ENCODE measurements at regions not wholly inside any gene's neighbourhood (a gene's known extent, or its start where the extent isn't known, plus 50 kb on each side); places are given as distances from the start of the nearest gene placed in this dataset.
"Not testable (repeated sequence)": the region's sequence is repeated elsewhere in the genome, so short reads cannot be mapped to it uniquely, and the experiment has no call there.

DNA sequence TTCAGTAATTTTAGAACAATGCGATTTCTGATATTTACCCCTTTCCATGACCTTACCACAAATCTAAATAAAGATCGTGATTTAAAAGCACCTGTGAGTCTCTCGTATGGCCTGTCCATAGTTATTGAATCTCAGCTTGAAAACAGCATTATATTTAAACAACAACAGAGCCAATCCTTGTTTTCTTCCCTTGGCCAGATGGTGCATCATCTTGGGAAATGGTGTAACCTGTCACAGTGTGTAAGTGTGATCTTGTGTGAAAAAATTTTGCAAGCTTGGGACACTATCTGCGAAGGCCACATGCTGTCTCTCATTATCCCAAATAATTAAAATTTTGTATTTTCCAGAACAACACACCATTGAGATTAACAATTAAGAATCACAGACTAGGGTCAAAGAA, 262.7 kb upstream of the SPHKAP start:
- no peak for DNase-seq (ENCODE audit: extremely low read depth, low read depth)

DNA sequence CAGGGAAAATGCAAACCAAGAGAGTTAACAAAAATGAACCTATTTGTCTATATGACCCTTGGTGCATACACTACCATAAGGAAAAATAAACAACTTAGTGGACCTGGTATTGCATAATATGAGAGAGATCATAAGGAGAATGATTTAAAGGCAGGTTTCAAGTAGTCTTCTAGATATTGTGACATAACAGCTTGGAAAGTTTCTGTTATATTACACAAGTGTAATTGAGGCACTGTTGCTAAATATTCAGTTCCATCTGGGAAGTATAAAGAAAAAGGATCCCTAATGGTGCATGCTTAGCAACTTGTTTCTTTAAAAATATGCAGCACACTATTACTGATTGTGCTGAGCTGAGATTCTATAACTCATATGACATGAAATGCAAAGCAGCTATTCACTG, 252.2 kb upstream of the SPHKAP start:
- no peak for DNase-seq (ENCODE audit: extremely low read depth, low read depth)

DNA sequence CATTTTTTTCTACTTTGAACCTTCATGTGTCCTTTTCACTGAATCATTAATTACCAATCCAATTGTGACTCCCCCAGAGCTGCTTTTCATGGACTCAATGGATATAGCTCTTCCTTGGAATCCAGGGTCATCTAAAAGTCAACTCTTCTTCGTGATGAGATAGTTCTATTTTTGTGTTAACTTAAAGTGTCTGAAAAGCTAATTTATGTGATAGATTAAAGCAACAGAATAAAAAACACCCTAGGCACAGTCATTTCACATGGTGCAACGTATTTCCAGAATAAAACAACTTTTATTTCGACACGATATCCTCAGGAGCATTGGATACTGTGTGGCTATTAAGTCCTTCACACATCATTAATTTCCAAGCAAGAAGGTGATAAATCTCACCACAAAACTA, 250.6 kb upstream of the SPHKAP start:
- no peak for DNase-seq (ENCODE audit: extremely low read depth, low read depth)

DNA sequence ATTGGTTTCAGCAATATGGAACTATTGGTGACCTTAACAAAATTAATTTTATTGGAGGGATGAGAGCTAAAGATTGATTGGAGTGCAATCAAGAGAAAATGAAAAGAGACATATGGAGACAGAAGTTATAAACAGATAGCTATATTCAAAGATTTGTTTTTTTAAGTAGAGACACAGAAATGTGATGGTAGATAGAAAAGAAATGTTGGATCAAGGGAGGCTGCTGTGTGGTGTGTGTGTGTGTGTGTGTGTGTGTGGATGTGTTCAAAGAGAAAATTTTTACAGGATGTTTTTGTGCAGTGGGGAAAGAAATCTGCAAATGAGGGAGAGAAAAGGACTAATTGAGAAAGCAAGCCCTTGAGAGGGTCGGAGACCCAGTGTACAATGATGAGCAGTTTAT, 249.5 kb upstream of the SPHKAP start:
- no peak for DNase-seq (ENCODE audit: extremely low read depth, low read depth)

DNA sequence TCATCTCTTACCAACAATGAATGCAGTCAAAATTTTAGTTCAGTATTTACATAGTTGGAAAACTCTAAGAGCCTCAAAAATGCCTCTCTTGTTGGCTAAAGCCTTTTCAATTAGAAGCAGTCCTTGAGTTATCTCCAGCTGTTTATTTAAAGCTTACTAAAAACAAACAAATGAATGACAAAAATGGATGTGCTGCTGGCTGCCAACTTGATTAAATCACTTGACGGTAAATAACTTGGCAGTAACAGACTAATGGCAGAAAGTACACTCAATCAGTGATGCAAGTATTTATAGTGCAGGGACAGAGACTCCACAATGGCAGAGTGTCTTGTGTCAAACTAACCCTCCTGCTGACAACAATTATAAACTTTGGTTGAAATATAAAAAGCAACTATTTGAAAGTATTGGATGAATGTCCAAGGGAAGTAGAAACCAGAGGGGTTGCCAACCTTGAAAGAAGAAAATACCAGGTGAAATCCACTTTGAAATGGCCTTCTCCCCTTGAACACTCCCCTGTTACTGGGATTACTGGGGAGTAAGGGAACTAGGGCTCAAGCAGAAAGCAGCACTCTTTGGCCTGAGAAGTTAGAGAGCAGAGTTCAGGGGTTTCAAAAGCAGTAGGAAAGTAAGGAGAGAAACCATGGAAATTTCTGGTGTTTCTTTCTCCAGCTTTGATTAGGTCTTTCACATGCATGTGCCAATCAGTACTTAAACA, 245.2 kb upstream of the SPHKAP start:
- DNase-seq (ENCODE audit: extremely low read depth, low read depth): no peak

DNA sequence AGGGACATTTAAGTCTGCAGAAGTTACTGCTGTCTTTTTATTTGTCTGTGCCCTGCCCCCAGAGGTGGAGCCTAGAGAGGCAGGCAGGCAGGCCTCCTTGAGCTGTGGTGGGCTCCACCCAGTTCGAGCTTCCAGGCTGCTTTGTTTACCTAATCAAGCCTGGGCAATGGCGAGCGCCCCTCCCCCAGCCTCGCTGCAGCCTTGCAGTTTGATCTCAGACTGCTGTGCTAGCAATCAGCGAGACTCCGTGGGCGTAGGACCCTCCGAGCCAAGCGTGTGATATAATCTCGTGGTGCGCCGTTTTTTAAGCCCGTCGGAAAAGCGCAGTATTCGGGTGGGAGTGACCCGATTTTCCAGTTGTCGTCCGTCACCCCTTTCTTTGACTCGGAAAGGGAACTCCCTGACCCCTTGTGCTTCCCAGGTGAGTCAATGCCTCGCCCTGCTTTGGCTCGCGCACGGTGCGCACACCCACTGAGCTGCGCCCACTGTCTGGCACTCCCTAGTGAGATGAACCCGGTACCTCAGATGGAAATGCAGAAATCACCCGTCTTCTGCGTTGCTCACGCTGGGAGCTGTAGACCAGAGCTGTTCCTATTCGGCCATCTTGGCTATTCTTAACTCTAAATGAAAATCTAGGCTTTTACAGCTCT, 244.0 kb upstream of the SPHKAP start:
- DNase-seq (ENCODE audit: extremely low read depth, low read depth): not testable (repeated sequence)

DNA sequence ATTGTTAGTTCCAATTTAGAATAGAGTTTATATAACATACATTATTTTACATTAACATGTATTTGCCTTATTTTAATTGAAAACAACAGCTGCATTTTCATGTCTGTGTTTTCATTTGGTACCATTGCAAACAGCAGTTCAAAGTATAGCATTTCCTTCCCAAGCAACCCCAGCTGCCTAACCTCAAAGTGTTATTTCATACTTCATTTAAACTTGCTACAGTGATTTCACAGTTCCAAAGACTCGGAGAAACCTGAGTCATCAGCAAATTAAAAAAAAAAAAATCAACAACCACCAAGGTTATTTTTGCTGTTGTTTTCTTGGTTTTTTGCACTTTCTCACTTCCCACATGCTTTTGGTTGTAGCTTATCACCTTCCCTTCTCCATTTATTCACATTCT, 236.5 kb upstream of the SPHKAP start:
- DNase-seq (ENCODE audit: extremely low read depth, low read depth): no peak

DNA sequence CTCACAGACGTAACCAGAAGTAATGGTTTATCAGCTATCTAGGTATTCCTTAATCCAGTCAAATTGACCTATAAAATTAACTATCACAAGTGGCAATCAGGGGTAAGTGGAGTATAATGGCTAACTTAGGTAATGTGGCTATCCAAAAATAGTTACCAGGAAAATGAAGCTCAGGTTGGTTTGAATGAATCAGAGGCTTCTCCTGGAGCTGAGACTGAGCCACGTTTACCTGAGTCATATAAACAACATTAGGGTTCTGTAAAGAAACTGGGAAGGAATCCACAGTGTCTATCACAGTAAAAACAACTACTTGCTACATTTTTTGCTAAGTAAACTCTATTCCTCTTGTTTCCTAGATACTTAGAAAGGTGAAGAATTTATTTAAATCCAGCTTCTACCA, 236.0 kb upstream of the SPHKAP start:
- DNase-seq (ENCODE audit: extremely low read depth, low read depth): no peak

DNA sequence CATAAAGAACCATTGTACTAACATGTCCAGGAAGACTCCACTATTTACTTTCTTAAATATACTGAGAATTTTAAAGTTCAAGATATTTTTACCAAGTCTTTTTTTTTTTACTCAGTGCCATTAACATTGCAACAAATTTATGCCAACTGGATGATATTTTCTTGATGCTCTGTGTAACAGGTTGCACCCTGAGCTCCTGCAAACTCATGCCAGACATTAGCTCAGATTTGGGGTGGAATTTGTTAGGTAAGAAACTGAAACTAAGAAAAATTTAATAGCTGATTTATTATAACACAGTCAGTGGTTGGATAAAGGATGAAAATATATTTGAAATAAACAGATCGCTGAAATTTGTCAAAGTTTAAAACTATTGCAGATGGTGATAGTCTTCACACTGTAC, 228.6 kb upstream of the SPHKAP start:
- DNase-seq (ENCODE audit: extremely low read depth, low read depth): no peak

DNA sequence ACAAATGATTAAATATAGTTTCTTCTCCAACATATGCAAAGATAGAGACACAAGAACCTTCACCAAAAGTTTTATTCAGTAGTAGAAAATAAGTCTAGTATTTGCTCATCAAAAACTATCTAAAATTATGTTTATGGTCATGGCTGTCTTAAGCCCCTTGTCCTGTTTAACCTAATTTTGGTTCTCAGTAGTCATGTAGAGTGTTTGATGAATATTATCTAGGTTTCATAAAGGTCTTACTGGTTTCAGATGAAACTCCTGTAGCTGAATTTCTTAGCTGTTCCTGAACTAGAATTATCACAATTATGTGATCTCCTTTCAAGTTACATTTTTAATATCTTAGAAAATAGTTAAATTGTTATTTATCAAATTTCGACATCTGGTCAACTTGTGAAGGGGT, 228.0 kb upstream of the SPHKAP start:
- DNase-seq (ENCODE audit: extremely low read depth, low read depth): no peak

DNA sequence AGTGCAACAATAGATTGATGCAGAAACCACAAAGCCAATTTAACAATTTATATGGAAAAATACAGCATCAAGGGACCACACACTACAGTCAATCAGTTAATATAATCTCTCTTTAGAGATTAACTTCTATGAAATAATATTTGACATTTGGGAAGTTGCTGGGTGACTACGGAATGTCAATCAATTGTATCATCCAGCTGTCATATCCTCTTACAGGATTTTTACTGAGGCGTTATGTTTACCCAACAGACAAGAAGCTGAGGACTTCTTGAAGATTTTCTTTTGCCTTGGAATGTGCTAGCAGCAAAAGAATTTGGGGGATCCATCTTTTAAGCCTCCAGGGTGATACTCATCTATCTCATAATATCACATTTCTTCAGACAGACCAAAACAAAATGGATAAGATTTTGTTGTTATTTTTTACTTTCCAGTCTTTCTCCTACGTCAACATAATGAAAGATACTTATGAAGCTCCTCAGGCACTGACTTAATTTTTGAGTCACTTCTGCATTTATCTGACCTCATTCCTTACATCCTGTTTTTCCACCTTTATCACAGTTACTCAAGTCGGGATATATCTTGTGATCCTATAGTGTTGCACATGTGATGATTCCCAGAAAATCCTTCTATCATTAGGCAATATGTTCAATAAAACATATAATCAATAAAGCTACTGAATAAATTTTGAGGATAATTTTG, 227.2 kb upstream of the SPHKAP start:
- peak; percentile 36 for DNase-seq (ENCODE audit: extremely low read depth, low read depth)

DNA sequence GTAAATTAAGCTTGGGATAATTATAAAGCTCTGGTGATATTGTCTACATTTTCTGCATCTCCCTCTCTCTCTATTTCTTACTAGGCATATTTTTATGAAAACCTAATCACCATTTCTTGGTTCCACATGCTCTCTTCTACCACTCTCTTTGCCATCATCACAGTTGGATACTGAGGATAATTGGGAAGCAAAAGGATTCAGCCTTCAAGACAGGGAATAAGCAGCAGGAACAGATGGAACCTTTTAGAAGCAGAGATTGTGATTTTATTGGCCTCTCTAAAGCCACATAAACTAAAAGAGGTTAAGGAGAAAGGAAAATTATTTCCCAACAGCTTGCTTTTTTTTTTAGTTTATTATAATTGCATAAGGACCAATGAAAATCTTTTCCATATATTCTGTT, 226.3 kb upstream of the SPHKAP start:
- no peak for DNase-seq (ENCODE audit: extremely low read depth, low read depth)

DNA sequence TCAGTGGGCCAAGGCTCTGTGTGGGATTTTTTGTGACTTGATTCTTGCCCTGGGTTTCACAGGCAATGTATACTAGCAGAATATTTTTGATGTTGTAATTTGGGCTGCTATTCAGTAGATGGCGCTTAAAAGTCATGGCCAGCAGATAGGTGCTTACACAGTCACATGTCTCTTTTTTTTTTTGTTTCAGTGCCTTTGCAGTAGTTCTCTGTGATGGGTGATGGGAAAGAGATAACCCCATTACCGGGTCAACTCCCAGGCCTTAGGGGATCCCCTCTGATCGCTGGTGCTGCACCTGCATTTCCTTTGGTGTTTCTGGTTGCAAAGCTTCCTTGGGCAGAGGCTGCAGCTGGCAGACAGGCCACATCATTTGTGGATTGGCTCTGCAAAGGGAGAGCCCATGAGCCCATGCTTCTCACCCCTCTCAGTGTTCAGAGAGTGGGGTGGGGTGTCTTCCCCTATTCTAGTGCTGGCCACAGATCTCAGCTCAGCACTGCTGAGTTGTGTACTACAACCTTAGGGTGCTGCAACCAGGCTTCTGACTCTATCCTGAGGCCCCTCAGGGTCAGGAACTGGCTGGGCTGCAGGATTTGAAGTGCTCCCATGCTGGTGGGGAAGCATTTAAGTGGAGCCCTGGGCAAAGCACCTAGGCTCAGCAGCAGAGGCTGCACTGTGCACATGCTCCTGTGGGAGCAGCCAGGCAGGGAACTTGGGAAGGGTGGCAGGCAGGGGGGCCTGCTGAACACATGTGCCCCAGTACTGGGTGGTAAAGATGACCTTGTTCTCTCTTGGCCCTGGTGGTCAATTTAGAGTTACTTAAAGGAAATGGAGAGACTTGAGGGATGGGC, 219.8 kb upstream of the SPHKAP start:
- DNase-seq (ENCODE audit: extremely low read depth, low read depth): no peak

DNA sequence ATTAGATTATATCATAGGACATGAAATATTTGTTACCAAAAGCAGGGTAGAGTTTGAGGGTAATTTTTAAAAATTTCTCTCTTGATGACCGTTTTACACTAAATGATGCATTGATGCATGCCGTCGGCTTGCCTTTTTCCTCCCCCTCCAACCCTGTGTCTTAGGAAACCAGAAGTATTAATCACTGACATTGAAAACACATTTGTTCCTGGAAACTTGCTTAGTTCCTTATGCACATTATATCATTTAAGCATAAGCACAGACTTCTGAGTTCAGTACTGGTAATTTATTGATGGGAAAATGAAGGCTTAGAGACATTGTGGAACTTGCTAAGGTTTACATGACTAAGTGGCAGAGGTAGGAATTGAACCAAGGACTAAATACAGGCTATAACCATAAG, 206.3 kb upstream of the SPHKAP start:
- DNase-seq (ENCODE audit: extremely low read depth, low read depth): no peak

DNA sequence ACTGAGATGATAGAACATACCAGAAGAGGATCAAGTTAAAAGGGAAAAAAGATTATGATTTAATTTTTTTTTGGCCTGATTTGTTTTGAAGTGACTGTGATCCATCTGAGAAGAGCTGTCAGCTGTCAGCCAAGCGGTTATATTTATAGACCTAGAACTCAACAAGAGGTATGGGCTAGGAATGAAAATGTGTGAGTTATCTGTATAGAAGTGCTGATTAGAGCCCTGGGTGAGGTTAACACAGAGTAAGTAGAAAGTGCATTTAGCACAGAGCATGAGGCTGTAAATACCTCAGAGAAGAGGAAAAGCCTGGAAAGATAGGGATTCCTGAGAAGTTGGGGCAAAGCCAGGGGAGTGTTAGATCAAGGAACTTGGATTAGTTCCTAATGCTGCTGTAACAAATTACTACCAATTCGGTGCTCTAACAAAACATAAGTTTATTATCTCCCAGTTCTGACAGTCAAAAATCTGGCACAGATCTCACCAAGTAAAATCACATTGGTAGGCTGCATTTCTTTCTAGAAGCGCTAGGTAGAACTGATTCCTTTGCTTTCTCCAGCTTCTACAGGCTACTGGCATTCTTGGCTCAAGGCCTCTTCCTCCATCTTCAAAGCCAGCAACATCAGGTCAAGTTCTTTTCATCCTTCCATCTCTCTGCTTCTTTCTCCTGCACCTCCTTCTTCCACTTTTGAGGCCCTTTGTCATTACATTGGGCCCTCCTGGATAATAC, 197.4 kb upstream of the SPHKAP start:
- DNase-seq (ENCODE audit: extremely low read depth, low read depth): no peak

DNA sequence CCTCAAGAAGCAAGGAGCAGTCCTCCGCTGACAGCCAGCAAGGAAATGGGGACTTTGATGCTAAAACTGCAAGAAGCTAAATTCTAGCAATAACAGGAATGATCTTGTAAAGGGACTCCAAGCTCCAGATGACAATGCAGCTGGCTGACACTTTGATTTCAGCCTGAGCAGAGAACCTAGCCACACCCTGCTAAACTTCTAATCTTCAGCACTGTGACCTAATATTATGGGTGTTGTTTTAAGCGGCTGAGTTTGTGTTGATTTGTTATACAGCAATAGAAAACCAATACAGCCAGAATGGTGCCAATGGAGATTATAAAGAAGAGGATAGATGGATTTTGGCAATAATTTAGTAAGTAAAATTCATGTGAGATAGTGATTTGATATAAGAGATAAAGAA, 196.7 kb upstream of the SPHKAP start:
- no peak for DNase-seq (ENCODE audit: extremely low read depth, low read depth)

DNA sequence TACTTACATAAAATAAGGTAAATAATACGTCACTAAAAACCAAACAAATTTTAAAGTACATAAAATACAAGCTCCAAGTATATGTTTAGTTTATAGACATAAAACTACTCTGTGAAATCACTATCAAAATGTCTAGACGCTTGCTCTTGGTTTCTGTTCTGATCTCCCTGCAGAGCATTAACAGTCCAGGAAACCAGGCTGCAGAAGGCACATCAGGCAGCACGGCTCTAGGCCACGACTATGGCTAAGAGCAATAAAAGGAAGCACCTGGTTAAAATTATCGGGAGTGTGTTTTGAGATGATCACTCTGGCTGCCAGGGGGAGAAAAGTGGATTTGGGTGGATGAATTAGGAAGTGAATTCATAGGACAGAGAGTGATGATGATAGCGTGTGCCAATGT, 196.0 kb upstream of the SPHKAP start:
- DNase-seq (ENCODE audit: extremely low read depth, low read depth): no peak

DNA sequence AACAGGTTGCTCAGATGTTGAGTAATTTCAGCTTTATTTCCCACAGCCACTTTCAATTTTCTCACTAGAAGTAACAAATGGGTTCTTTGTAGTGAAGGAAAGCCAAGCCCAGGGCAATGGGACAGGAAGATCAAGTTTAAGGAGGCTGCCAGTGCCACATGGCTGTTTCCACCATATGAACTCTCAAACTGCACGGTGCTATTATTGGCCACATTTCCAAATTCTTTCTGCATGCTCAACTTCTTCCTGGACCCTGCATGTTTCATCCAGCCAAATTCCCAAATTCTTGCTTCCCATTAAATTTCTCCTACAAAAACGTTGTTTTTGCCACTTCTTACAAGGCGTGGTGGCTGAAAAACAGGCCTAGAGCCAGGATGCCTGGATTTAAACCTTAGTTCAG, 193.3 kb upstream of the SPHKAP start:
- DNase-seq (ENCODE audit: extremely low read depth, low read depth): no peak

DNA sequence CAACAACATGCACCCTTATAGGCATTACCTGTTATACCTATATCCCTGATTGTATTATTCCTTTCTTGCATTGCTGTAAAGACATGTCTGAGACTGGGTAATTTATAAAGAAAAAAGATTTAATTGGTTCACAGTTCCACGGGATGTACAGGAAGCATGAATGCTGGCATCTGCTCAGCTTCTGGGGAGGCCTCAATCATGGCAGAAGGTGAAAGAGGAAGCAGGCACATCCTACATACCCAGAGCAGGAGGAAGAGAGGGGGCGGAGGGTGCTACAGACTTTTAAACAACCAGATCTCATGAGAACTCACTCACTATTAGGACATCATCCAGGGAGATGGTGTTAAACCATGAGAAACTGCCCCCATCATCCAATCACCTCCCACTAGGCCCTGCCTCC, 191.7 kb upstream of the SPHKAP start:
- DNase-seq (ENCODE audit: extremely low read depth, low read depth): no peak

DNA sequence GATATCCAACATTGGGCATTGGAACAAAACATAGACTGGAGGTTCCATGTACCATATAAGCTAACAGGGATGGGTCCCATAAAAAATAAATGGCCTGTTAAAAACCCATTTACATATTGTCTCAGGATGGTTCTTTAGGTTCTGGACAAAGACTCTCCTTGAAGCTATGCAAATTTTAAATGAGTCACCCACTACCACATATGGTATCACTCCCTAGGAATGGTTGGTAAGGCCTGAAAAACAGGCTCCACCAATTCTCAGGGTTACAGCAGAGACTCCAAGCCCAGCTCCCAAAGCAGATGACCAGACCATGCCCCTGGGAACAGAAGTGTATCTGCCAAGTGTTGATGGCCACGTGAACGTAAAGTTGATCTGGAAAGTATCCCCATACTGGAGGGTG, 190.7 kb upstream of the SPHKAP start:
- no peak for DNase-seq (ENCODE audit: extremely low read depth, low read depth)

Data from NCI-H460 (cell line).